H9 (cell line): ENCODE measurements at regions not wholly inside any gene's neighbourhood (a gene's known extent, or its start where the extent isn't known, plus 50 kb on each side); places are given as distances from the start of the nearest gene placed in this dataset.

Experiments
- DNase-seq: peaks from one replicate; pipeline ENCODE4 v3.0.0-alpha.2; 2017
- H2AFZ ChIP-seq: one replicate; pipeline ENCODE4 v1.6.1; 2013; ENCODE audit warnings: mild to moderate bottlenecking, low read length, control low read depth, moderate library complexity
- H2AK5ac ChIP-seq: 2 replicates; pipeline ENCODE4 v1.6.1; 2013; ENCODE audit warnings: low read length, control low read depth, mixed read lengths; ENCODE audit not compliant: insufficient read length
- H2BK120ac ChIP-seq: one replicate; pipeline ENCODE4 v1.6.1; 2013; ENCODE audit warnings: low read depth, mild to moderate bottlenecking, low read length, control low read depth, inconsistent platforms; ENCODE audit not compliant: poor library complexity, severe bottlenecking
- H2BK12ac ChIP-seq: 2 replicates; pipeline ENCODE4 v1.6.1; 2013; ENCODE audit warnings: low read length, control low read depth, mixed read lengths, low read depth; ENCODE audit not compliant: insufficient read length
- H2BK15ac ChIP-seq: 2 replicates; pipeline ENCODE4 v1.6.1; 2013; ENCODE audit warnings: low read depth, low read length, control low read depth
- H2BK20ac ChIP-seq: one replicate; pipeline ENCODE4 v1.6.1; 2013; ENCODE audit warnings: low read depth, mild to moderate bottlenecking, low read length, control low read depth, inconsistent platforms; ENCODE audit not compliant: poor library complexity, severe bottlenecking
- H2BK5ac ChIP-seq: 2 replicates; pipeline ENCODE4 v1.6.1; 2013; ENCODE audit warnings: low read length, control low read depth, mixed read lengths; ENCODE audit not compliant: insufficient read length
- H3K14ac ChIP-seq: 2 replicates; pipeline ENCODE4 v1.6.1; 2013; ENCODE audit warnings: low read length, control low read depth; ENCODE audit not compliant: insufficient read depth
- H3K18ac ChIP-seq: 2 replicates; pipeline ENCODE4 v1.6.1; 2013; ENCODE audit warnings: low read depth, mild to moderate bottlenecking, mixed read lengths, low read length, control low read depth; ENCODE audit not compliant: insufficient read length
- H3K23ac ChIP-seq: 2 replicates; pipeline ENCODE4 v1.6.1; 2013; ENCODE audit warnings: low read length, control low read depth, mixed read lengths, low read depth; ENCODE audit not compliant: insufficient read length
- H3K23me2 ChIP-seq: 2 replicates; pipeline ENCODE4 v1.6.1; 2013; ENCODE audit warnings: low read depth, mild to moderate bottlenecking, mixed read lengths, low read length, control low read depth; ENCODE audit not compliant: insufficient read length, poor library complexity, severe bottlenecking
- H3K27ac ChIP-seq: 2 replicates; pipeline ENCODE4 v1.5.1; 2013; ENCODE audit warnings: low read length, control low read depth, mixed read lengths, low read depth; ENCODE audit not compliant: insufficient read length
- H3K27me3 ChIP-seq: 2 replicates; pipeline ENCODE4 v1.6.1; 2013; ENCODE audit warnings: low read length, control low read depth, inconsistent platforms; ENCODE audit not compliant: insufficient read depth
- H3K4ac ChIP-seq: 2 replicates; pipeline ENCODE4 v1.6.1; 2013; ENCODE audit warnings: low read depth, mild to moderate bottlenecking, control low read depth, inconsistent platforms, low read length, moderate library complexity
- H3K4me1 ChIP-seq: 2 replicates; pipeline ENCODE4 v1.6.1; 2013; ENCODE audit warnings: low read length, control low read depth, inconsistent platforms; ENCODE audit not compliant: insufficient read depth
- H3K4me2 ChIP-seq: 2 replicates; pipeline ENCODE4 v1.6.1; 2013; ENCODE audit warnings: low read length, control low read depth, mixed read lengths; ENCODE audit not compliant: insufficient read length, insufficient read depth
- H3K56ac ChIP-seq: 2 replicates; pipeline ENCODE4 v1.6.1; 2013; ENCODE audit warnings: low read depth, mild to moderate bottlenecking, mixed read lengths, low read length, control low read depth; ENCODE audit not compliant: insufficient read length
- H3K79me1 ChIP-seq: 2 replicates; pipeline ENCODE4 v1.6.1; 2013; ENCODE audit warnings: low read depth, mild to moderate bottlenecking, moderate library complexity, low read length, control low read depth, inconsistent platforms; ENCODE audit not compliant: insufficient read depth, poor library complexity, severe bottlenecking
- H3K79me2 ChIP-seq: 2 replicates; pipeline ENCODE4 v1.6.1; 2013; ENCODE audit warnings: low read length, control low read depth, inconsistent platforms; ENCODE audit not compliant: insufficient read depth
- H3K9ac ChIP-seq: 2 replicates; pipeline ENCODE4 v1.6.1; 2013; ENCODE audit warnings: low read length, control low read depth, mixed read lengths; ENCODE audit not compliant: insufficient read length; ENCODE audit errors: extremely low read depth
- H3K9me3 ChIP-seq: one replicate; pipeline ENCODE4 v1.6.1; 2013; ENCODE audit warnings: low read depth, low read length, inconsistent platforms; ENCODE audit not compliant: control insufficient read depth
- H3T11ph ChIP-seq: one replicate; pipeline ENCODE4 v1.6.1; 2013; ENCODE audit warnings: mild to moderate bottlenecking, low read length, control low read depth, inconsistent platforms
- H4K20me1 ChIP-seq: one replicate; pipeline ENCODE4 v1.6.1; 2013; ENCODE audit not compliant: control insufficient read depth, insufficient read length, insufficient read depth
- H4K5ac ChIP-seq: 2 replicates; pipeline ENCODE4 v1.6.1; 2013; ENCODE audit warnings: low read depth, mild to moderate bottlenecking, mixed read lengths, low read length, control low read depth; ENCODE audit not compliant: insufficient read length
- H4K8ac ChIP-seq: replicated peaks from 2 replicates; pipeline ENCODE4 v1.6.1; 2013; ENCODE audit warnings: low read length, control low read depth, mixed read lengths, low read depth; ENCODE audit not compliant: insufficient read length
- H4K91ac ChIP-seq: 2 replicates; pipeline ENCODE4 v1.6.1; 2013; ENCODE audit warnings: low read depth, mild to moderate bottlenecking, moderate library complexity, mixed read lengths, low read length, control low read depth; ENCODE audit not compliant: insufficient read length
- H3K27ac Mint-ChIP-seq, 3 experiments: 2 replicates in 2 of 3; 3 replicates in 1 of 3; pipeline ENCODE4 v1.8.0; 2020 to 2021; ENCODE audit warnings: mixed read lengths in 3 of 3, mild to moderate bottlenecking in 1 of 3, moderate library complexity in 1 of 3
- H3K27me3 Mint-ChIP-seq: 2 replicates; pipeline ENCODE4 v1.8.0; 2021; ENCODE audit warnings: low read depth, mild to moderate bottlenecking, moderate library complexity, mixed read lengths
- H3K36me3 Mint-ChIP-seq, 3 experiments: 2 replicates in 2 of 3; 3 replicates in 1 of 3; pipeline ENCODE4 v1.8.0; 2020 to 2021; ENCODE audit warnings: low read depth in 3 of 3, mixed read lengths in 3 of 3; ENCODE audit not compliant: insufficient read depth in 1 of 3
- H3K4me1 Mint-ChIP-seq, 2 experiments: 2 replicates each; pipeline ENCODE4 v1.8.0; 2020; ENCODE audit warnings: mixed read lengths in 2 of 2
- H3K4me3 Mint-ChIP-seq, 2 experiments: 2 replicates in 1 of 2; 3 replicates in 1 of 2; pipeline ENCODE4 v1.8.0; 2020 to 2021; ENCODE audit warnings: mild to moderate bottlenecking in 2 of 2, mixed read lengths in 2 of 2, moderate library complexity in 1 of 2
- H3K9me3 Mint-ChIP-seq, 2 experiments: 2 replicates in 1 of 2; 3 replicates in 1 of 2; pipeline ENCODE4 v1.8.0; 2020; ENCODE audit warnings: mild to moderate bottlenecking in 2 of 2, mixed read lengths in 2 of 2, moderate library complexity in 1 of 2
- CTCF ChIP-seq: fragments of 200-600 bp; sonication (generic); conservative IDR thresholded peaks from 3 replicates; pipeline ENCODE4 v1.8.0; 2021; ENCODE audit warnings: antibody characterized with exemption, mild to moderate bottlenecking
- WGBS: extraction: QIAGEN DNeasy Blood & Tissue Kit; methylation state at CpG from one replicate; pipeline ENCODE4 v1.1.7; 2013; ENCODE audit warnings: missing lambda C conversion rate, low lambda C conversion rate, mixed read lengths; ENCODE audit not compliant: insufficient read length; ENCODE audit errors: extremely low coverage; 5-methylcytosine and 5-hydroxymethylcytosine counted together

- no peaks in the 10 kb centered on the region for H3K4me1 ChIP-seq
- no peak overlapping the region for H3T11ph ChIP-seq
- peaks cover 9 to 17% of the 10 kb centered on the region in 2 experiments for H3K4me1 Mint-ChIP-seq
- H3K4ac ChIP-seq, result no peak overlapping the region
- no peaks in the 10 kb centered on the region; a peak in 1 of 5 replicates for H3K9me3 Mint-ChIP-seq
- no peaks in the 10 kb centered on the region for H3K27me3 ChIP-seq
- H3K27me3 Mint-ChIP-seq, result no peaks in the 10 kb centered on the region
- H3K4me3 Mint-ChIP-seq, result no peak overlapping the region
- no peak for DNase-seq
- H2AFZ ChIP-seq, result no peak overlapping the region
- WGBS, result no CpG with 5 or more reads among the region's 2 CpGs
- H3K18ac ChIP-seq, result no peak overlapping the region
- H3K36me3 Mint-ChIP-seq, result no peaks in the 10 kb centered on the region; a peak in 1 of 7 replicates
- no peak overlapping the region for H2BK12ac ChIP-seq
- H2AK5ac ChIP-seq, result no peak overlapping the region
- H3K79me2 ChIP-seq, result no peaks in the 10 kb centered on the region
- no peak overlapping the region for H3K23ac ChIP-seq
- no peak overlapping the region for H3K9ac ChIP-seq
- H2BK120ac ChIP-seq, result no peak overlapping the region
- no peak overlapping the region for H2BK15ac ChIP-seq
- no peak overlapping the region for H4K8ac ChIP-seq
- H3K14ac ChIP-seq, result no peak overlapping the region
- H3K56ac ChIP-seq, result no peak overlapping the region
- no peaks in the 10 kb centered on the region for H3K79me1 ChIP-seq
- H4K20me1 ChIP-seq, result no peaks in the 10 kb centered on the region
- H2BK20ac ChIP-seq, result no peak overlapping the region
- H4K5ac ChIP-seq, result no peak overlapping the region
- H3K27ac ChIP-seq, result no peak overlapping the region
- no peak overlapping the region for H3K4me2 ChIP-seq
- no peak for TF ChIP-seq CTCF
- no peaks in the 10 kb centered on the region for H3K23me2 ChIP-seq
- H2BK5ac ChIP-seq, result no peak overlapping the region
- H3K27ac Mint-ChIP-seq, result no peak overlapping the region
- H4K91ac ChIP-seq, result no peak overlapping the region
- no peaks in the 10 kb centered on the region for H3K9me3 ChIP-seq
These were observed 107.9 kb upstream of the NDUFV2 start for GRCh38 chr18:8994603-8995002.
